Aorta (tissue), 5 donors: ENCODE measurements at regions not wholly inside any gene's neighbourhood (a gene's known extent, or its start where the extent isn't known, plus 50 kb on each side); places are given as distances from the start of the nearest gene placed in this dataset.

ENCODE experiments used
- ATAC-seq: fragments of 200-7000 bp; cut with Tn5 transposase; one replicate; pipeline ENCODE4 v1.9.1; 2022; ENCODE audit warnings: moderate library complexity; ENCODE audit not compliant: low FRiP score
- DNase-seq, 2 donors: peaks; one replicate each; pipeline ENCODE4 v3.0.0-alpha.2; 2020
- H3K27ac ChIP-seq, 2 donors: one replicate each; pipeline ENCODE4 v1.5.1; 2013; ENCODE audit warnings: low read length in 2 of 2, mild to moderate bottlenecking in 2 of 2, moderate library complexity in 2 of 2, control low read depth in 1 of 2, inconsistent platforms in 1 of 2, low read depth in 1 of 2
- H3K27me3 ChIP-seq, 2 donors: one replicate each; pipeline ENCODE4 v1.6.1; 2013; ENCODE audit warnings: control low read depth in 1 of 2, low read length in 1 of 2, mild to moderate bottlenecking in 1 of 2, moderate library complexity in 1 of 2; ENCODE audit not compliant: insufficient read depth in 2 of 2, control insufficient read depth in 1 of 2
- H3K36me3 ChIP-seq, 2 donors: one replicate each; pipeline ENCODE4 v1.6.1; 2013; ENCODE audit warnings: control low read depth in 1 of 2, low read length in 1 of 2, mild to moderate bottlenecking in 1 of 2; ENCODE audit not compliant: insufficient read depth in 2 of 2, control insufficient read depth in 1 of 2
- H3K4me1 ChIP-seq, 2 donors: one replicate each; pipeline ENCODE4 v1.6.1; 2013; ENCODE audit warnings: low read length in 2 of 2, control low read depth in 1 of 2, mild to moderate bottlenecking in 1 of 2, moderate library complexity in 1 of 2; ENCODE audit not compliant: insufficient read depth in 2 of 2, control insufficient read depth in 1 of 2
- H3K4me3 ChIP-seq, 2 donors: one replicate each; pipeline ENCODE4 v1.5.1; 2013; ENCODE audit warnings: low read length in 2 of 2, control low read depth in 1 of 2, mild to moderate bottlenecking in 1 of 2
- H3K9me3 ChIP-seq: one replicate; pipeline ENCODE4 v1.6.1; 2013; ENCODE audit warnings: mild to moderate bottlenecking, low read length; ENCODE audit not compliant: control insufficient read depth
- WGBS, 2 donors: extraction: QIAGEN DNeasy Blood & Tissue Kit; methylation state at CpG; one replicate each; pipeline ENCODE4 v1.1.7; 2013; 5-methylcytosine and 5-hydroxymethylcytosine counted together
- intact Hi-C, 2 donors: fragments of 100-400 bp; cut with DNase I; formaldehyde crosslinking; loops; one replicate each; pipeline versions ENCODE4 v1.14.2 to v1.15.0; 2022
- donor health status: healthy with polysubstance abuse.
- donor health status: Bipolar disorder and iron deficiency.
- donor health status: DM: no; HTN: no; CAD: no.
- donor health status: DM: no; HTN: no; CAD: no.
- donor health status: DM: yes; HTN: yes; CAD: no.

DNA sequence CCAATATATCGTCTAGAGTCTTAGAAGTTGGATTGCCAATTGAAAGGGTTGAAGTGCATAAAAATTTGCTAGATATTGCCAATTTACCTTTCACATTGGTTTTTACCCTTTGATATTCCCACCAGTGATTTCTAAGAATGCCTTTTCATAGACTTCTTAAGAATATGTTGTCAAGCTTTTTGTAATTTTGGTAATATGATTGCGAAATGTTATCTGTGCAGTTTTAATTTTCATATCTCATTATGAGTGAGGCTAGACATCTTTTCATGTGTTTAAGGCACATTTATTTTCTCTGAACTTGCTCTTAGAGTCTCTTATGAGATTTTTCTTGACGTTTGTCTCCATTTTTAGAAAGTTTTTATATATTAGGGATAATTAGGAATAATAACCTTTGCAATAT lies 567.2 kb downstream of the CCSER2 start:
- Histone ChIP-seq H3K4me1 (no peaks in the 10 kb centered on the region), H3K27me3 (no peaks in the 10 kb centered on the region), H3K9me3 (no peaks in the 10 kb centered on the region), H3K27ac (no peak overlapping the region), H3K4me3 (no peak overlapping the region), H3K36me3 (no peaks in the 10 kb centered on the region)
- no peak for DNase-seq
- ATAC-seq, result no peak
- WGBS, 2 donors, result 58 to 68% methylated on average over 3 of the region's 3 CpGs
- intact Hi-C loops, result no loop called here

DNA sequence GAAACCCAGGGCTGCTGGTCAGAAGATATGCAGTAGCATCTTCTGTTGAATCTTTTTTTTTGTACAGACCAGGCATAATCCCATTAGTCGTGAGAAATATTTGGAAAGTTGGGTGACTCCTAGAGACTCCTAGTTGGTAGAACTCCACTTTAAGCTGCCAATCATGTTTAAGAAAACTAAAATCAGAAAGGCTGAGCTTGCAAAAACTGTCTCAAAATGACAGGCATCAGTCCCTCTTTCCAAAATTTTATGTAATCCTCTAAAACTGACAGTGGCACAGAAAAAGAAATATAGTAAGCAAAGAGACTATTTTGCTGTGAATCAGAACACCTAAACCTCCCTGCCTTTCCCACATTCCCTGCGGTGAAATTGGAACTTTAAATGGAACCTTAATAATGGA lies 568.5 kb downstream of the CCSER2 start:
- WGBS, 2 donors, result 70 to 80% methylated on average over 2 of the region's 2 CpGs
- H3K27me3 ChIP-seq, result no peaks in the 10 kb centered on the region
- no peaks in the 10 kb centered on the region for H3K4me1 ChIP-seq
- intact Hi-C loops, result no loop called here
- ATAC-seq, result no peak
- no peak overlapping the region for H3K4me3 ChIP-seq
- H3K9me3 ChIP-seq, result no peaks in the 10 kb centered on the region
- no peak overlapping the region for H3K27ac ChIP-seq
- no peaks in the 10 kb centered on the region for H3K36me3 ChIP-seq
- DNase-seq, result no peak

DNA sequence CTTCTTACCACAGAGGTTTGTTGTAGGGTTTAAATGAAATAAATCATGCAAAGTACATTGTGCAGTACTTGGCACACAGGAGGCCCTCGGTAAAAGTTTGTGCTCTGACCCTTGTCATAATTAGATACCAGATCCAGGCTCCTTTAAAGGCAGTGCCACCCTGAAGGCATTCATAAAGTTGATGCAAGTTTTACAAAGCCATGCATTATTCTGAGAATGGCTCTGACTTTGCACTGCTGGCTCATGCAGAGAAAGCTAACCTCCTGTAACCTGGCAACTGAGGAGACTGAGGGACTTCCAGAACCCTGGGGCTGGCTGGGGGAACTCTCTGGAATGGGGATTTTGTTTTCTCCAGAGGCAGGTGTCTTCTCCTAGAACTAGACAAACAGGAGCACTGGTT lies 570.9 kb downstream of the CCSER2 start:
- H3K4me1 ChIP-seq, result no peaks in the 10 kb centered on the region
- no peaks in the 10 kb centered on the region for H3K27me3 ChIP-seq
- H3K36me3 ChIP-seq, result no peaks in the 10 kb centered on the region
- H3K9me3 ChIP-seq, result peaks cover 1% of the 10 kb centered on the region
- DNase-seq (no peak), ATAC-seq (no peak)
- intact Hi-C loops, result no loop called here
- H3K4me3 ChIP-seq, result no peak overlapping the region
- no peak overlapping the region for H3K27ac ChIP-seq
- 47 to 54% methylated on average over 1 of the region's 1 CpG for WGBS, 2 donors

DNA sequence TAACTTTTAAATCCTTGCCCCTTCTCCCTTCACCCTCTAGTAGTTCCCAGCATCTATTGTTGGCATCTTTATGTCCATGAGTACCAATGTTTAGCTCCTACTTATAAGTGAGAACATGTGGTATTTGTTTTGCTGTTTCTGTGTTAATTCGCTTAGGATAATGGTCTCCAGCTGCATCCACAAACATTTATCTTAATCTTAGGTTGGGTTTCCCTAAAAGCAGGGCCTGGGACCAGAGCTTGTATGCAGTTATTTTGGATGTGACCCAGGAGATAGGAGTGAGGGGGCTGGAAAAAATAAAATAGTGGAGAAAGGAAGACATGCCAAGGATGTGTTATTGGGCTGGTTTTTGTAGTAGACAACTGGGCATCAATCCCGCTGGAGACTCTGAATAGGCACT lies 571.8 kb downstream of the CCSER2 start:
- Histone ChIP-seq H3K36me3 (no peaks in the 10 kb centered on the region), H3K27me3 (no peaks in the 10 kb centered on the region), H3K9me3 (peaks cover 1% of the 10 kb centered on the region), H3K27ac (no peak overlapping the region), H3K4me3 (no peak overlapping the region), H3K4me1 (no peaks in the 10 kb centered on the region)
- DNase-seq, result no peak
- intact Hi-C loops, result no loop called here
- 71 to 74% methylated on average over 2 of the region's 2 CpGs for WGBS, 2 donors
- ATAC-seq, result no peak

DNA sequence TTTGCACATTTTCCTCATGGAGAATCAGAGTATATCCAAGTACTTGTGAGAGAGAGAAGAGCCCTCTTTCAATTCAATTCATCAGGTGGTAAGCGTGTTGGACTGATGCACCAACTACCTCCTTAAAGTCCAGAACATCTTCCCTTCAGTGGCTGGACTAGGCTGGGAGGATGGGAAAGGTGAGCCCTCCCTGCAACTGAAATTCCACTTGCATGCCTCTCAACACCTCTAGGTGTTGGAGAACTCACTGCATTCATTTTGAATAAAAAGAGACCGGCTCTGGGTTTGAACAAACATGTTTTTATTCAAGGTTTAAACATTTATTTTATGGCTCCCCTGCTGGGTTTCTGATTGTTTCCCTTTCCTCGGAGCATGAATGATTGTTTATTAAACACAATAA lies 573.5 kb downstream of the CCSER2 start:
- 65 to 87% methylated on average over 3 of the region's 3 CpGs for WGBS, 2 donors
- DNase-seq (no peak), ATAC-seq (no peak)
- H3K27me3 ChIP-seq, result no peaks in the 10 kb centered on the region
- H3K4me1 ChIP-seq, result no peaks in the 10 kb centered on the region
- H3K4me3 ChIP-seq, result no peak overlapping the region
- intact Hi-C loops, result no loop called here
- no peak overlapping the region for H3K27ac ChIP-seq
- H3K36me3 ChIP-seq, result no peaks in the 10 kb centered on the region
- H3K9me3 ChIP-seq, result peaks cover 1% of the 10 kb centered on the region

DNA sequence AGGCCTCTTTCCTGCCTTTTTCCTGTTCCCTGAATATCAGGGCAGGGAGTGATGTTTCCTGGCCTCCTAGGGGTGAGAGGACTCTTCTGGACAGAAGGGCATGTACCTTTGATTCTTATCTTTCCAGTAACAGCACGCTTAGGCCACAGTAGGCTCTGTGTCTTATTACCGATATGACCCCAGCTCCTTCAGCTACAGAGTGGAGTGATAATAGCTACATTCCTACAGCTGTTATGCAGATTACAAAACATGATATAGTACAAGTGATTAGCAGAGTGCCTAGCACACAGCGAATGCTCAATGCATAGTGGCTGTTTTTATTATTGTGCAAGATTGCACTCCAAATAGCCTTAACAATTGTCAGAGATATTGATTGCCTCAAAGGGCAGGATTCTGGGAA lies 574.2 kb downstream of the CCSER2 start:
- Histone ChIP-seq H3K36me3 (no peaks in the 10 kb centered on the region), H3K27me3 (no peaks in the 10 kb centered on the region), H3K4me1 (no peaks in the 10 kb centered on the region), H3K9me3 (peaks cover 1% of the 10 kb centered on the region), H3K4me3 (no peak overlapping the region), H3K27ac (no peak overlapping the region)
- intact Hi-C loops, result no loop called here
- ATAC-seq (no peak), DNase-seq (no peak)
- 71 to 72% methylated on average over 3 of the region's 3 CpGs for WGBS, 2 donors

DNA sequence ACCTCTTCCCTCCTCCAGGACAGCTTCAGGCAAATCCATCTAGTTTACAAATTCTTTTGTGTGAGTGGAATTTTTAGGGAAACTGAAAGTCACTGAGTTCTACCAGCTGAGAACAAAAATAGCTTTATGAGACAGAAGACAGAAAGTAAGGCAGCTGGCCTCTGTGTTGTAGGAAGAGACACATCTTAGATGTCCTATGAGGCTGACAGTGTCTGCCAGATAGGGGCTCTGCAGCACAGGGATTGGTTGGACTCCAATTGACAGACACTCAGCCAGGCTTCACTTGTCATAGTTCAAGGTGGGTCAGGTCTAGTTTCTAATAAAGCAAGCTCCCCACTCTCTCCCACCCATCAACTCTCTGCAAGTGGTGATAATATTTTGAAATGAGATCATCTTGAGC lies 574.9 kb downstream of the CCSER2 start:
- Histone ChIP-seq H3K27me3 (no peaks in the 10 kb centered on the region), H3K36me3 (no peaks in the 10 kb centered on the region), H3K9me3 (peaks cover 1% of the 10 kb centered on the region), H3K27ac (no peak overlapping the region), H3K4me3 (no peak overlapping the region), H3K4me1 (no peaks in the 10 kb centered on the region)
- DNase-seq, result no peak
- intact Hi-C loops, result no loop called here
- ATAC-seq, result no peak

DNA sequence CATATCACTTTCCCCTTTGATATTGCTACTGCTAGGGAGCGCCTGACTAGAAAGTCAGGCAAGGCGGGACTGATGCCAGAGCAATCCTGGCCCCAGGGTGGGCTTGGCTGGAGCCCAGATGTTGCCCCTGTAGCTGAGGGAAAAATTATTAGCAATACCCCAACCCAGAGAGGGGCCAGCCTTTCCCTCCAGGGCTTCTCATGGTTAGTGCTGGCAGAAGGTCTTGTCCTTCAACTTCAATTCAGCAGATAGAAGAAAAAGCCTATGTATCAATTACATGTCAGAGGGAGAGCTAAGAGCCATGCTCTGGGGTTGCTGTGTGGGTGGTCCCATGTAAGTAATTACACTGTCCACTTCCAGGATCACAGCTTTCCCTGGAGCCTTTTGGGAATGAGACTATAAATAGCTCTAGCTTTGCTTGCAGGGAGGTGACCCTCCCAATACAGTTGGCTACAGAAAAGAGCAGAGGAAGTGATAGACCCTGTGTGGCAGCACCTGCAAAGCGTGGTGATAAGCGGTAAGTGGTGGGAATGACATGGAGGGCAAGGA lies 579.1 kb downstream of the CCSER2 start:
- WGBS, 2 donors, result 71 to 84% methylated on average over 4 of the region's 4 CpGs
- DNase-seq (no peak), ATAC-seq (no peak)
- H3K9me3 ChIP-seq, result peaks cover 3% of the 10 kb centered on the region
- H3K27me3 ChIP-seq, result no peaks in the 10 kb centered on the region
- no peaks in the 10 kb centered on the region for H3K36me3 ChIP-seq
- no peaks in the 10 kb centered on the region for H3K4me1 ChIP-seq
- intact Hi-C loops, result no loop called here
- H3K4me3 ChIP-seq, result no peak overlapping the region
- no peak overlapping the region for H3K27ac ChIP-seq

DNA sequence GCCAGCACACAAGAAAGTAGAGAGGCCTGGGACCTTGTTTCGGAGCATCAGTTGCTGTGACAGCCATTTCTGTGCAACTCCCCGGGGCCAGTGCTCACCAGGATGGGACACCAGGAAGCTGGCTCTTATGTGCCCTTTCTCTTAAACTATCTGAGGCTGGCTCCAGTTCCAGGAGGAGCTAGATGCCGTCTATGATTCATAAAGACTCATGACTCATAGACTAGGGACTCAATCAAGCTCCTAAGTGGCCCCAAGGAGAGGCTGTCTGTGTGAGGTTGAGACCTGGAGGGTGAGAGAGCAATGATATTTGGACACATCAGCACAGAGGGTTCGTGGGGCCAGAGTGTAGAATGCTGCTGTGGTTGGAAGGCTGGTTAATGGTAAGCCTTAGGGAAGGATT lies 580.1 kb downstream of the CCSER2 start:
- ATAC-seq (no peak), DNase-seq (no peak)
- Histone ChIP-seq H3K9me3 (peaks cover 3% of the 10 kb centered on the region), H3K27me3 (no peaks in the 10 kb centered on the region), H3K36me3 (no peaks in the 10 kb centered on the region), H3K4me3 (no peak overlapping the region), H3K4me1 (no peaks in the 10 kb centered on the region), H3K27ac (no peak overlapping the region)
- WGBS, 2 donors, result 67 to 79% methylated on average over 4 of the region's 4 CpGs
- intact Hi-C loops, result no loop called here
